ENCODE measurements at regions not wholly inside any gene's neighbourhood (a gene's known extent, or its start where the extent isn't known, plus 50 kb on each side); places are given as distances from the start of the nearest gene placed in this dataset.
"Not testable (repeated sequence)": the region's sequence is repeated elsewhere in the genome, so short reads cannot be mapped to it uniquely, and the experiment has no call there.

- FAIRE-seq: no peak
Measured at GRCh38 chr10:31188792-31189406, 130.1 kb upstream of the ZEB1 start.

DNA sequence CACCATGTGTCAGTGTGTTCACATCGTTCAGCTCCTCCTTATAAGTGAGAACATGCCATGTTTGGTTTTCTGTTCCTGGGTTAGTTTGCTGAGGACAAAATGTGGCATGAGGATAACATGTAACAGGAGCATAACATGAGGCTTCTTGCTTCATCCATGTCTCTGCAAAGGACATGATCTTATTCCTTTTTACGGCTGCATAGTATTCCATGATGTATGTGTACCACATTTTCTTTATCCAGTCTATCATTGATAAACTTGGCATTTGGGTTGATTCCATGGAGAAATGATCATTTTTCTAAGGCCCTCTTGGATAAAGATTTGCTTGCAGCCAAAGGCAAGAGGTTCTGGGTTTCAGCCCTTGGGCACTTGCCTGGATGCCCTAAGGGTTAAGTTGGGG, 128.5 kb upstream of the ZEB1 start:
- FAIRE-seq: no peak

DNA sequence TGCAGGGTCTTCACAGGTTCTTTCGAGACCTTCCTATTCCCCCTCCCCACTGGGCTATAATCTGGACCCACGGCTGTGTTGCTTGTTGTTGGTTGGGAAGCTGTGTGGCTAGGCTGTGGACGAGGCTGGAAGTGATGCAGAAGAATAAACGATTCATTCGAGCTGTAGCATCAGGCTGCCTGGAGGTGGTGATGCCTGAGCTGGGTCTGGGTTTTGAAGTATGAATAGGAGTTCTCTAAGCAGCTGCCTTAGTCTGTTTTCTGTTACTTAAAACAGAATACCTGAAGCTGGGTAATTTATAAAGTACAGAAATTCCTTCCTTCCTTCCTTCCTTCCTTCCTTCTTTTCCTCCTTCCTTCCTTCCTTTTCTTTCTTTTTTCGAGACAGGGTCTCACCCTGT, 126.5 kb upstream of the ZEB1 start:
- no peak for FAIRE-seq

- no peak for FAIRE-seq
Measured at GRCh38 chr10:31194986-31195385, 124.0 kb upstream of the ZEB1 start.

GRCh38 chr10:31197886-31198285, 121.1 kb upstream of the ZEB1 start:
- FAIRE-seq: no peak

DNA sequence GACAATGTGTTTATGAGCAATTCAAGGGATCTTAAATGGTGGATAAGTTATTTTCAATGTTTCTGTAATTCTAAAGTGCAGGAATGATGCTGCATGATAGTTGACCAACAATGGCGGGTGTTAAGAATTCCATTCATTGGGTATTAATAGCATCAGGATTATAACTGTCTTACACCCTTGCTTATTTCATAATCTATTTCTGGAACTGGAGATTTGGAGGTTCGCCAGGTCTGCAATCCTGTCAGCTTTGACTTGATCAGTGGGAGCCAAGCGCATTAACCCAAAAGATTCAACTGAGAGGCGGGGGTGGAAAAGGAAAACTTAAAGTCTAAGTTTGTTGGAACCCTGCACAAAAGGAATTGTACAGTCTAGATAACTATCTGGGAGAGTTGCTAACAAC, 114.9 kb upstream of the ZEB1 start:
- FAIRE-seq: no peak

DNA sequence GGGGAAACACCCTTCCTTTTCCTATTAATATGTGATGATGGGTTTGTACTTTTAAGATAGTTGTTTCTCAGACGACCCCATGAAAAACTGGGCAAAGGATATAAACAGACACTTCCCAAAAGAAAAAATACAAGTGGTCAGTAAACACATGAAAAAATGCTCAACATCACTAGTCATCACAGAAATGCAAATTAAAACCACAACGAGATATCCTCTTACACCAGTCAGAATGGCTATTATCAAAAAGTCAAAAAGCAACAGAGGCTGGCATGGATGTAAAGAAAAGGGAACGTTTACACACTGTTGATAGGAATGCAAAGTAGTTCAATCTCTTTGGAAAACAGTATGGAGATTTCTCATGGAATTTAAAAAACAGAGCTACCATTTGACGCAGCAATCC, 111.4 kb upstream of the ZEB1 start:
- FAIRE-seq: no peak

GRCh38 chr10:31209478-31209877, 109.5 kb upstream of the ZEB1 start:
- FAIRE-seq: no peak

GRCh38 chr10:31210190-31210589, 108.8 kb upstream of the ZEB1 start:
- no peak for FAIRE-seq

DNA sequence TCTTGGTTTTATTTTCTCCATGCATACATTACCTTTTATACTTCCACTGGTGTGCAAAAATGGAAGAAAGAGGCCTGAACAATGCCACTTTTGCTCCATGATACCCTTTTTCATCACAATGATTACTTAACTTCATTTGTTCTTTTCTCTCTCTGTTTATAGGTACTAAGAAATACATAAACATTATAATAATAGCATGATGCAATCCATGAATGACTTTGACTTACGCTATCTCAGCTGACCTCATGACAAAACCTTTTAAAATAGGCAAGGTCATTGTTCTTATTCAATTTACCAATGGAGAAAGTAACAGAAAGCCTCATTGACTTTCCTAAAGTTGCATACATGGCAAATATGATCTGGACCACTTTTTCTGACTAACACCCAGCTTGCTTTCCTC, 105.1 kb upstream of the ZEB1 start:
- FAIRE-seq: no peak

- no peak for FAIRE-seq
Measured at GRCh38 chr10:31215052-31215451, 104.0 kb upstream of the ZEB1 start.

- FAIRE-seq: no peak
Measured at GRCh38 chr10:31219306-31219705, 99.7 kb upstream of the ZEB1 start.

DNA sequence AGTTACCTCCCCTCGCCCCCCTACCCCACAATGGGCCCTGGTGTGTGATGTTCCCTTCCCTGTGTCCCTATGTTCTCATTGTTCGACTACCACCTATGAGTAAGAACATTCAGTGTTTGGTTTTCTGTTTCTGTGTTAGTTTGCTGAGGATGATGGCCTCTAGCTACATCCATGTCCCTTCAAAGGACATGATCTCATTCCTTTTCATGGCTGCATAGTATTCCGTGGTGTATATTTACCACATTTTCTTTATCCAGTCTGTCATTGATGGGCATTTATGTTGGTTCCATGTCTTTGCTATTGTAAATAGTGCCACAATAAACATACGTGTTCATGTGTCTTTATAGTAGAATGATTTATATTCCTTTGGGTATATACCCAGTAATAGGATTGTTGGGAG, 90.2 kb upstream of the ZEB1 start:
- not testable (repeated sequence) for FAIRE-seq

- FAIRE-seq: no peak
Measured at GRCh38 chr10:31239961-31240360, 79.1 kb upstream of the ZEB1 start.

DNA sequence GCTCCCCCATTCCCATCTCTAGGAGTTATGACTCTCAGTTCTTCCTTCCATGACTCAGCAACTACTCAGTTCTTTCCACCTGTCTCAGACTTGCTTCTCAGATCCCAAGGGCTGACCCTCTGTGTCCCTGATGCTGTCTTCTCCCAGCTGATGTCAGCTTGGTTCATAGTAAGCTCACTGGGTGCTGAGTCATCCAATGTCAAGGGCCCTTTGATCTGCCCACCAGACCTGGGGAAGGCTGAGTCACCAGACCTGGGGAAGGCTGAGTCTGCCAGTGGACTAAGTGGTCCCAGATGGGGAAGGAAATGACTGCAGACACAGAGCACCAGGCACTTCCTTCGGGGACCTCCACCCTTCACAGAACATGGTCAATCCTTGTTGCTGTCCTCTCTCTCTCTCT, 76.1 kb upstream of the ZEB1 start:
- no peak for FAIRE-seq

GRCh38 chr10:31251118-31251517, 67.9 kb upstream of the ZEB1 start:
- not testable (repeated sequence) for FAIRE-seq

DNA sequence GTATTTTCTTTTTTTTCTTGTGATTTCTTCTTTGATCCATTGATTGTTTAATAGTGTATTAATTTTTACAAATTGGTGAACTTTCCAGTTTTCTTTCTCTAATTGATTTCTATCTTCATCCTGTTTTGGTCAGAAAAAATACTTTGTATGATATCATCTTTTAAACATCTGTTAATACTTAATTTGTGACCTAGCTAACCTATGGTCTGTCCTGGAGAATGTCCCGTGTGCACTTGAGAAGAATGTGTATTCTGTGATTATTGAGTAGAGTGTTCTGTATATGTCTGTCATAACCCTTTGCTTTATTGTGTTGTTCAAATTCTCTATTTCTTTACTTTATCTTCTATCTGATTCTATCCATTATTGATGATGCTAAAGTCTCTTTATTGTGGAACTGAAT, 65.8 kb upstream of the ZEB1 start:
- no peak for FAIRE-seq

- FAIRE-seq: no peak
Measured at GRCh38 chr10:31261511-31262311, 57.3 kb upstream of the ZEB1 start.

GRCh38 chr10:31262672-31263071, 56.3 kb upstream of the ZEB1 start:
- no peak for FAIRE-seq

DNA sequence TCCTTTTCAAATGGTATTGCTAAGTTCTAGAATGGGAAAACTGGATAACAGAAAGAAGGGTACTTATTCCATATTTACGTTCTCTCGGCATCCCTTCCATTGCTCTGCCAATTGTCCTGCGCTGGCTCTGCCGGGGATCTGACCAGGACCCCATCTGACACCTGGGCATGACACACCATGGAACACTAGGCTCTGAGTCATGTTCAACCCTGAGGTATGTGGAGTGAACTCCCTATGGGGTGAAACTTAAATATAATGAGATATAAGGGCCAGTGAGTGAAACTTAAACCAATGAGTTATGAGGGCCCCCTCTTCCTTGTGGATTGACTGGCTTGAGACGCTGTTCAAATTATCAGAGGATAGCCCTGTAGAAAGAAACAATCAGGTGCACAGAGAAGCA, 55.1 kb upstream of the ZEB1 start:
- no peak for FAIRE-seq

- FAIRE-seq: no peak
Measured at GRCh38 chr10:31268444-31269303, 50.3 kb upstream of the ZEB1 start.

All from TTC549 (cell line).